PC-3 (cell line): ENCODE measurements at regions not wholly inside any gene's neighbourhood (a gene's known extent, or its start where the extent isn't known, plus 50 kb on each side); places are given as distances from the start of the nearest gene placed in this dataset.

Source experiments
- ATAC-seq: fragments of 200-7000 bp; cut with Tn5 transposase; 2 replicates; pipeline ENCODE4 v1.9.1; 2020; ENCODE audit warnings: mild to moderate bottlenecking, moderate library complexity
- BruUV-seq: library from RNA; stranded (reverse); fragments of 400-500 nt; replicated peaks from 2 replicates; lab custom pipeline; 2021; lab: Mats Ljungman, UMichigan
- CTCF ChIA-PET: fragments of 300-600 bp; sonication (Branson Sonifier 250); formaldehyde crosslinking; loops from one replicate; lab custom pipeline; 2022; ENCODE audit warnings: antibody characterized with exemption; lab: Charles Lee
- POLR2A ChIA-PET: fragments of 300-600 bp; sonication (Branson Sonifier 250); formaldehyde crosslinking; loops from one replicate; lab custom pipeline; 2022; ENCODE audit warnings: antibody characterized with exemption; ENCODE audit not compliant: unreplicated experiment; lab: Charles Lee
- DNase-seq: peaks from one replicate; pipeline ENCODE4 v3.0.0-alpha.2; 2015
- H2AFZ ChIP-seq: fragments of 300-600 bp; sonication (generic); 2 replicates; pipeline ENCODE4 v1.6.0; 2016; ENCODE audit warnings: antibody characterized with exemption, low read length
- H3F3A ChIP-seq: fragments of 300-600 bp; sonication (generic); one replicate; pipeline ENCODE4 v1.6.0; 2017; ENCODE audit warnings: antibody characterized with exemption, low read length, control low read depth, mild to moderate bottlenecking; ENCODE audit not compliant: unreplicated experiment
- H3K27ac ChIP-seq: fragments of 300-600 bp; sonication (generic); 2 replicates; pipeline ENCODE4 v1.5.1; 2016; ENCODE audit warnings: mild to moderate bottlenecking, low read length
- H3K27me3 ChIP-seq: fragments of 300-600 bp; sonication (generic); 2 replicates; pipeline ENCODE4 v1.6.1; 2016; ENCODE audit warnings: low read length, mixed read lengths
- H3K36me3 ChIP-seq: fragments of 300-600 bp; sonication (generic); 2 replicates; pipeline ENCODE4 v1.6.1; 2016; ENCODE audit warnings: low read depth, mixed run types, low read length, mixed read lengths
- H3K4me1 ChIP-seq: fragments of 300-600 bp; sonication (generic); 2 replicates; pipeline ENCODE4 v1.5.1; 2016; ENCODE audit warnings: low read length; ENCODE audit not compliant: insufficient read depth
- H3K4me2 ChIP-seq: fragments of 300-600 bp; sonication (generic); 2 replicates; pipeline ENCODE4 v1.6.0; 2016; ENCODE audit warnings: low read length
- H3K4me3 ChIP-seq: fragments of 300-600 bp; sonication (generic); 2 replicates; pipeline ENCODE4 v1.5.1; 2016; ENCODE audit warnings: mild to moderate bottlenecking, low read length, mixed read lengths
- H3K79me2 ChIP-seq: fragments of 300-600 bp; sonication (generic); 2 replicates; pipeline ENCODE4 v1.6.1; 2017; ENCODE audit warnings: low read length, mixed read lengths
- H3K9ac ChIP-seq: fragments of 300-600 bp; sonication (generic); 2 replicates; pipeline ENCODE4 v1.6.0; 2016; ENCODE audit warnings: mild to moderate bottlenecking, low read length
- H3K9me2 ChIP-seq: fragments of 300-600 bp; sonication (generic); replicated peaks from 2 replicates; pipeline ENCODE4 v1.6.1; 2016; ENCODE audit warnings: mixed run types, low read length, mixed read lengths
- H3K9me3 ChIP-seq: fragments of 300-600 bp; sonication (generic); 2 replicates; pipeline ENCODE4 v1.6.1; 2016; ENCODE audit warnings: low read length, mixed read lengths
- H4K20me1 ChIP-seq: fragments of 300-600 bp; sonication (generic); 2 replicates; pipeline ENCODE4 v1.6.1; 2016; ENCODE audit warnings: low read length, mixed read lengths
- CTCF ChIP-seq: fragments of 300-600 bp; sonication (generic); conservative IDR thresholded peaks from 2 replicates; pipeline ENCODE4 v1.5.1; 2017; ENCODE audit warnings: antibody characterized with exemption, low read depth, mild to moderate bottlenecking, low read length
- EZH2 ChIP-seq: fragments of 300-600 bp; sonication (generic); IDR thresholded peaks from one replicate; pipeline ENCODE4 v1.6.1; 2017; ENCODE audit warnings: antibody characterized with exemption, mild to moderate bottlenecking, low read length; ENCODE audit not compliant: unreplicated experiment
- EZH2phosphoT487 ChIP-seq: fragments of 300-600 bp; sonication (generic); IDR thresholded peaks from 2 replicates; pipeline ENCODE4 v1.6.1; 2018; ENCODE audit warnings: mild to moderate bottlenecking, antibody characterized with exemption, low read length, borderline replicate concordance
- intact Hi-C: fragments of 100-400 bp; cut with micrococcal nuclease; formaldehyde crosslinking; loops from 2 replicates; pipeline ENCODE4 v1.9.0; 2023

DNA sequence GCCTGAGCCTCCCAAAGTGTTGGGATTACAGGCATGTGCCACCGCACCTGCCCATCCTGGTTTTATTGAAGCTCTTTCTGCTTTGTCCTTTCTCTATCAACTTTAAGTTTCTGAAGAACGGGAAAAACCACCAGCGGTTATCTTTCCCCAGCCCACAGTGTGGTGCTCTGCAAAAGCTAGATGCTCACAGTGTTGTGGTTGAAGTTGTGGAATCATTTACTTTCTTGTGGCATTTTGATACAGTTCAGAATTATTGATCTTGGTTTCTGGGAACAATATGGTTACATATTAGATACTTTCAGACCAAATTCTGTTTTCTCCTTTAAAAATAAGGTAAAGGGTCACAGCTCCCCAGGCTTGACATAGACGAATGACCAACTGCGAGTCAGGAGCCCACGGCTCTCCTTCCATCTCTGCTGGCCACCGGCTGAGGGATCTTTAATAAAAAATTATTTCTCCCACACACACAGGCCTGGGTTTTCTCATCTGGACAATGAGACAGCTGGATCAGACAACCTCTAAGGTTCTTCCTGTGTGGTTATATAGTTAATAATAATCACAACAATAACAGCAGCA lies 385.3 kb downstream of the SETD4 start:
- no peak overlapping the region for H3K4me2 ChIP-seq
- H3K36me3 ChIP-seq: no peaks in the 10 kb centered on the region
- no peaks in the 10 kb centered on the region for H4K20me1 ChIP-seq
- H2AFZ ChIP-seq: no peak overlapping the region
- no peak overlapping the region for H3K4me3 ChIP-seq
- no peaks in the 10 kb centered on the region for H3K9me2 ChIP-seq
- H3K9ac ChIP-seq: no peak overlapping the region
- ChIA-PET POLR2A (no interaction called here), CTCF (interaction anchor here (0.6 kb wide), 2 partner anchors 165 to 259 kb away, joined by 3 read pairs; no protein-coding TSS in a partner anchor)
- no peak overlapping the region for H3K27ac ChIP-seq
- DNase-seq (peak; percentile 46), ATAC-seq (peak; percentile 38)
- no TSS peak for BruUV-seq
- H3K4me1 ChIP-seq: peaks cover 14% of the 10 kb centered on the region; the same call in 1 of the 2 replicates
- no peaks in the 10 kb centered on the region for H3F3A ChIP-seq
- TF ChIP-seq EZH2 (no peak), CTCF (0 out of 2 replicates have a peak, but pooled peaks have one; percentile 20)
- intact Hi-C loops: loop anchor here (1.0 kb wide), 1 partner anchor 165 kb away; no protein-coding TSS in a partner anchor
- H3K9me3 ChIP-seq: no peaks in the 10 kb centered on the region
- H3K27me3 ChIP-seq: no peaks in the 10 kb centered on the region
- no peaks in the 10 kb centered on the region for H3K79me2 ChIP-seq

GRCh38 chr21:35674091-35674671 lies 386.1 kb downstream of the SETD4 start:
- ATAC-seq: no peak
- Histone ChIP-seq H3K4me2 (no peak overlapping the region), H3K4me3 (no peak overlapping the region), H3K9me2 (no peaks in the 10 kb centered on the region), H3K36me3 (no peaks in the 10 kb centered on the region), H3K9ac (no peak overlapping the region), H3K27ac (no peak overlapping the region), H3K27me3 (no peaks in the 10 kb centered on the region), H4K20me1 (no peaks in the 10 kb centered on the region), H3K79me2 (no peaks in the 10 kb centered on the region), H2AFZ (no peak overlapping the region), H3F3A (no peaks in the 10 kb centered on the region), H3K9me3 (no peaks in the 10 kb centered on the region), H3K4me1 (peaks cover 14% of the 10 kb centered on the region; the same call in 1 of the 2 replicates)
- POLR2A ChIA-PET: no interaction called here
- no TSS peak for BruUV-seq
- no peak for TF ChIP-seq EZH2
- TF ChIP-seq CTCF: no peak
- no peak for TF ChIP-seq EZH2phosphoT487
- CTCF ChIA-PET: interaction anchor here (0.6 kb wide), 2 partner anchors 166 to 259 kb away, joined by 3 read pairs; no protein-coding TSS in a partner anchor
- DNase-seq: no peak
- intact Hi-C loops: no loop called here

DNA sequence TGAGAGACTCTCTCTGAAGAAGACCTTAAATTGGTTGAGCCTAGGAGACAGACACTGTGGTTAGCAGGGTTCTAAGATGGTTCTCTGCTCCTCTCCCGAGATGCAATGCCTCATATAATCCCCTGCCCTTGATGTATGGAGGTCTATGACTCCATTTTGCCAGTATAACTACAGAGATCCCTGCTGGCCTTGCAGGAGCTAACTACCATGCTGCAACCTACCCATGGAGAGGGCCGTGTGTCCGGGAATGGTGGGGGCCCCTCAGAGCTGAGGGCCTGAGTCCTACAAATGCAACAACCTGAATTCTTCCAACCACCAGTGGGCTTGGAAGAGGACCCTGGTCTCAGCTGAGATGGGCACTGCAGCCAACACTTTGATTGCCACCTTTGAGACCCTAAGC lies 388.0 kb downstream of the SETD4 start:
- ChIA-PET CTCF (no interaction called here), POLR2A (no interaction called here)
- BruUV-seq: no TSS peak
- Histone ChIP-seq H3K4me1 (peaks cover 11% of the 10 kb centered on the region; the same call in 1 of the 2 replicates), H3K9me2 (no peaks in the 10 kb centered on the region), H2AFZ (no peak overlapping the region), H3K4me3 (no peak overlapping the region), H4K20me1 (no peaks in the 10 kb centered on the region), H3K27me3 (no peaks in the 10 kb centered on the region), H3K9me3 (no peaks in the 10 kb centered on the region), H3K36me3 (no peaks in the 10 kb centered on the region), H3K4me2 (no peak overlapping the region), H3K27ac (no peak overlapping the region), H3F3A (no peaks in the 10 kb centered on the region), H3K79me2 (no peaks in the 10 kb centered on the region), H3K9ac (no peak overlapping the region)
- TF ChIP-seq EZH2: no peak
- no peak for TF ChIP-seq EZH2phosphoT487
- no peak for TF ChIP-seq CTCF
- intact Hi-C loops: no loop called here
- no peak for ATAC-seq
- DNase-seq: no peak
